ENCODE measurements at regions not wholly inside any gene's neighbourhood (a gene's known extent, or its start where the extent isn't known, plus 50 kb on each side); places are given as distances from the start of the nearest gene placed in this dataset.

GRCh38 chr19:28014615-28015405, 1198.1 kb downstream of the UQCRFS1 start:
- no peaks in the 10 kb centered on the region for H3K36me3 ChIP-seq (replicated peaks in 1 of 2; ENCODE audit: insufficient read depth in 1 of 2, low read depth in 2 of 2)
- no peaks in the 10 kb centered on the region for H3K9me3 ChIP-seq
- peaks cover 13% of the 10 kb centered on the region for H3K4me1 ChIP-seq
- no peaks in the 10 kb centered on the region for H3K27me3 ChIP-seq
- WGBS, 2 donors, result 73% methylated on average over 6 to 8 of the region's 8 CpGs
- no peak overlapping the region for H3K4me3 ChIP-seq
- TF ChIP-seq CTCF (IDR thresholded peaks at IDR 0.05) (no peak), POLR2A (IDR thresholded peaks at IDR 0.05) (no peak)
- DNase-seq (no peak), ATAC-seq (no peak)
- H3K27ac ChIP-seq, result no peak overlapping the region
- intact Hi-C loops (cut with DNase I), result no loop called here

GRCh38 chr19:28012361-28012760, 1200.6 kb downstream of the UQCRFS1 start:
- intact Hi-C loops (cut with DNase I), result no loop called here
- no peaks in the 10 kb centered on the region for H3K27me3 ChIP-seq
- ATAC-seq (no peak), DNase-seq (no peak)
- no peaks in the 10 kb centered on the region for H3K36me3 ChIP-seq (replicated peaks in 1 of 2; ENCODE audit: insufficient read depth in 1 of 2, low read depth in 2 of 2)
- no peak overlapping the region for H3K4me3 ChIP-seq
- no peaks in the 10 kb centered on the region for H3K9me3 ChIP-seq
- TF ChIP-seq POLR2A (IDR thresholded peaks at IDR 0.05) (no peak), CTCF (IDR thresholded peaks at IDR 0.05) (no peak)
- WGBS, 2 donors, result 73 to 74% methylated on average over 3 of the region's 3 CpGs
- H3K4me1 ChIP-seq, result peaks cover 13% of the 10 kb centered on the region
- H3K27ac ChIP-seq, result no peak overlapping the region

- DNase-seq, result peak in 1 of 4 donors; percentile 51
Observed at GRCh38 chr19:28010656-28011055, 1202.3 kb downstream of the UQCRFS1 start.

GRCh38 chr19:28009696-28010095, 1203.3 kb downstream of the UQCRFS1 start:
- Histone ChIP-seq H3K27me3 (no peaks in the 10 kb centered on the region), H3K9me3 (no peaks in the 10 kb centered on the region), H3K4me1 (peaks cover 13% of the 10 kb centered on the region), H3K27ac (no peak overlapping the region), H3K4me3 (no peak overlapping the region), H3K36me3 (replicated peaks in 1 of 2; ENCODE audit: insufficient read depth in 1 of 2, low read depth in 2 of 2) (no peaks in the 10 kb centered on the region)
- intact Hi-C loops (cut with DNase I), result no loop called here
- WGBS, 2 donors, result 59 to 63% methylated on average over 4 of the region's 4 CpGs
- ATAC-seq (no peak), DNase-seq (no peak)
- TF ChIP-seq POLR2A (IDR thresholded peaks at IDR 0.05) (no peak), CTCF (IDR thresholded peaks at IDR 0.05) (no peak)

More at GRCh38 chr19:28010656-28011055, 1202.3 kb downstream of the UQCRFS1 start:
- no peak overlapping the region for H3K27ac ChIP-seq
- peaks cover 13% of the 10 kb centered on the region for H3K4me1 ChIP-seq
- intact Hi-C loops (cut with DNase I), result no loop called here
- WGBS, 2 donors, result 10 to 20% methylated on average over 6 of the region's 6 CpGs
- H3K27me3 ChIP-seq, result no peaks in the 10 kb centered on the region
- no peak for ATAC-seq
- TF ChIP-seq CTCF (IDR thresholded peaks at IDR 0.05) (no peak), POLR2A (IDR thresholded peaks at IDR 0.05) (no peak)
- H3K4me3 ChIP-seq, result no peak overlapping the region
- H3K9me3 ChIP-seq, result no peaks in the 10 kb centered on the region
- H3K36me3 ChIP-seq (replicated peaks in 1 of 2; ENCODE audit: insufficient read depth in 1 of 2, low read depth in 2 of 2), result no peaks in the 10 kb centered on the region

GRCh38 chr19:28008695-28009094, 1204.3 kb downstream of the UQCRFS1 start:
- H3K36me3 ChIP-seq (replicated peaks in 1 of 2; ENCODE audit: insufficient read depth in 1 of 2, low read depth in 2 of 2), result no peaks in the 10 kb centered on the region
- peaks cover 13% of the 10 kb centered on the region for H3K4me1 ChIP-seq
- WGBS, 2 donors, result 56 to 75% methylated on average over 2 of the region's 2 CpGs
- no peak overlapping the region for H3K27ac ChIP-seq
- no peaks in the 10 kb centered on the region for H3K27me3 ChIP-seq
- no peaks in the 10 kb centered on the region for H3K9me3 ChIP-seq
- no peak overlapping the region for H3K4me3 ChIP-seq
- intact Hi-C loops (cut with DNase I), result no loop called here
- TF ChIP-seq POLR2A (IDR thresholded peaks at IDR 0.05) (no peak), CTCF (IDR thresholded peaks at IDR 0.05) (no peak)
- ATAC-seq (no peak), DNase-seq (no peak)
